DOHH2 (cell line): ENCODE measurements at regions not wholly inside any gene's neighbourhood (a gene's known extent, or its start where the extent isn't known, plus 50 kb on each side); places are given as distances from the start of the nearest gene placed in this dataset.

Experiments
- H3F3A ChIP-seq: fragments of 200-600 bp; sonication (generic), shearing (Covaris generic); 2 replicates; pipeline ENCODE4 v1.6.0; 2016; ENCODE audit warnings: antibody characterized with exemption, mild to moderate bottlenecking; ENCODE audit not compliant: control insufficient read depth, insufficient read depth
- H3K27ac ChIP-seq: fragments of 200-600 bp; sonication (generic); 2 replicates; pipeline ENCODE4 v1.5.1; 2014; ENCODE audit warnings: low read depth, mild to moderate bottlenecking, low read length, moderate library complexity
- H3K27me3 ChIP-seq: fragments of 200-600 bp; sonication (generic); 2 replicates; pipeline ENCODE4 v1.6.1; 2014; ENCODE audit warnings: mild to moderate bottlenecking, low read length, mixed read lengths; ENCODE audit not compliant: control insufficient read depth
- H3K36me3 ChIP-seq: fragments of 200-600 bp; sonication (generic); 2 replicates; pipeline ENCODE4 v1.6.1; 2014; ENCODE audit warnings: mild to moderate bottlenecking, low read length, moderate library complexity, mixed read lengths; ENCODE audit not compliant: control insufficient read depth
- H3K4me1 ChIP-seq: fragments of 200-600 bp; sonication (generic); 2 replicates; pipeline ENCODE4 v1.6.1; 2014; ENCODE audit warnings: mild to moderate bottlenecking, low read length, mixed read lengths; ENCODE audit not compliant: control insufficient read depth
- H3K4me2 ChIP-seq: fragments of 200-600 bp; sonication (generic); 2 replicates; pipeline ENCODE4 v1.6.0; 2014; ENCODE audit warnings: mild to moderate bottlenecking, low read length, moderate library complexity
- H3K4me3 ChIP-seq: fragments of 200-600 bp; sonication (generic); 2 replicates; pipeline ENCODE4 v1.5.1; 2014; ENCODE audit warnings: mild to moderate bottlenecking, low read length, mixed read lengths
- H3K79me2 ChIP-seq: fragments of 200-600 bp; sonication (generic); 2 replicates; pipeline ENCODE4 v1.6.1; 2014; ENCODE audit warnings: mild to moderate bottlenecking, low read length, mixed read lengths; ENCODE audit not compliant: control insufficient read depth
- H3K9me2 ChIP-seq: fragments of 200-600 bp; sonication (generic); replicated peaks from 2 replicates; pipeline ENCODE4 v1.6.1; 2014; ENCODE audit warnings: mild to moderate bottlenecking, low read length, mixed read lengths; ENCODE audit not compliant: control insufficient read depth
- H3K9me3 ChIP-seq: fragments of 200-600 bp; sonication (generic); 2 replicates; pipeline ENCODE4 v1.6.1; 2014; ENCODE audit warnings: antibody characterized with exemption, low read length, mixed read lengths; ENCODE audit not compliant: control insufficient read depth, insufficient read depth
- H4K20me1 ChIP-seq: fragments of 200-600 bp; sonication (generic); 2 replicates; pipeline ENCODE4 v1.6.0; 2014; ENCODE audit warnings: low read depth, mild to moderate bottlenecking, antibody characterized with exemption, low read length, moderate library complexity; ENCODE audit not compliant: control insufficient read depth, insufficient read depth
- EZH2phosphoT487 ChIP-seq: fragments of 200-600 bp; sonication (generic); IDR thresholded peaks from 2 replicates; pipeline ENCODE4 v1.6.1; 2017; ENCODE audit warnings: borderline replicate concordance, mild to moderate bottlenecking, antibody characterized with exemption, low read length, moderate library complexity, mixed read lengths
- TF ChIP-seq, protein P1 (sequence below): fragments of 200-600 bp; sonication (generic); IDR thresholded peaks from one replicate; pipeline ENCODE4 v1.5.1; 2014; ENCODE audit warnings: antibody characterized with exemption, mild to moderate bottlenecking, low read depth, low read length; ENCODE audit not compliant: poor library complexity, severe bottlenecking

DNA sequence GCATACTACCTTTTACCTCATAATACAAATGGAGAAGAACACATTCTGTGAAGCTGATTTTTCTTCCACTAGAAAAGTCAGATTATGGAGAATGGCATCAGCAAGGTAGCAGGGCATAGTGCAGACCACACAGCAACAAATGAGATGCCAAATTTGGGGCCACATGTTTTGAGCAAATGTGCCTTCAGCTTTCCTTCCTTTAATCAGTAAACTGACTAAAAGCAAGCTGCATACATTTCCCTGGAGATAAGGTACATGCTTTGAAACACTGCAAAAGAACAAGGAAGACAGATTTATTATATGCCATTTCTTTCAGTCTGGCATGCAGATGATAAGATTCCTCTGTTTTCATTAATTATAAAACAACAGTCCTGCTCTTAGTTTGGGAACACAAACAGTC, 67.1 kb upstream of the GUCY1A1 start:
- no peaks in the 10 kb centered on the region for H3K36me3 ChIP-seq

GRCh38 chr4:155599085-155599484, 67.6 kb upstream of the GUCY1A1 start:
- TF ChIP-seq EZH2phosphoT487 = no peak
- TF ChIP-seq, protein P1, sequence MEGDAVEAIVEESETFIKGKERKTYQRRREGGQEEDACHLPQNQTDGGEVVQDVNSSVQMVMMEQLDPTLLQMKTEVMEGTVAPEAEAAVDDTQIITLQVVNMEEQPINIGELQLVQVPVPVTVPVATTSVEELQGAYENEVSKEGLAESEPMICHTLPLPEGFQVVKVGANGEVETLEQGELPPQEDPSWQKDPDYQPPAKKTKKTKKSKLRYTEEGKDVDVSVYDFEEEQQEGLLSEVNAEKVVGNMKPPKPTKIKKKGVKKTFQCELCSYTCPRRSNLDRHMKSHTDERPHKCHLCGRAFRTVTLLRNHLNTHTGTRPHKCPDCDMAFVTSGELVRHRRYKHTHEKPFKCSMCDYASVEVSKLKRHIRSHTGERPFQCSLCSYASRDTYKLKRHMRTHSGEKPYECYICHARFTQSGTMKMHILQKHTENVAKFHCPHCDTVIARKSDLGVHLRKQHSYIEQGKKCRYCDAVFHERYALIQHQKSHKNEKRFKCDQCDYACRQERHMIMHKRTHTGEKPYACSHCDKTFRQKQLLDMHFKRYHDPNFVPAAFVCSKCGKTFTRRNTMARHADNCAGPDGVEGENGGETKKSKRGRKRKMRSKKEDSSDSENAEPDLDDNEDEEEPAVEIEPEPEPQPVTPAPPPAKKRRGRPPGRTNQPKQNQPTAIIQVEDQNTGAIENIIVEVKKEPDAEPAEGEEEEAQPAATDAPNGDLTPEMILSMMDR = no peak
- no peak overlapping the region for H3K4me2 ChIP-seq
- no peaks in the 10 kb centered on the region for H3K9me2 ChIP-seq
- H3K4me3 ChIP-seq = no peak overlapping the region
- no peak overlapping the region for H3K27ac ChIP-seq
- no peaks in the 10 kb centered on the region for H3K36me3 ChIP-seq
- no peaks in the 10 kb centered on the region for H3K4me1 ChIP-seq
- H3F3A ChIP-seq = no peaks in the 10 kb centered on the region
- no peaks in the 10 kb centered on the region for H3K27me3 ChIP-seq
- no peaks in the 10 kb centered on the region for H4K20me1 ChIP-seq
- no peaks in the 10 kb centered on the region for H3K9me3 ChIP-seq
- no peaks in the 10 kb centered on the region for H3K79me2 ChIP-seq

More for the DNA sequence above, 67.1 kb upstream of the GUCY1A1 start:
- H3K27ac ChIP-seq = no peak overlapping the region
- TF ChIP-seq, protein P1 = no peak
- TF ChIP-seq EZH2phosphoT487 = no peak
- no peaks in the 10 kb centered on the region for H4K20me1 ChIP-seq
- H3K27me3 ChIP-seq = no peaks in the 10 kb centered on the region
- no peak overlapping the region for H3K4me2 ChIP-seq
- no peaks in the 10 kb centered on the region for H3K9me2 ChIP-seq
- no peaks in the 10 kb centered on the region for H3K79me2 ChIP-seq
- H3F3A ChIP-seq = no peaks in the 10 kb centered on the region
- no peaks in the 10 kb centered on the region for H3K9me3 ChIP-seq
- no peak overlapping the region for H3K4me3 ChIP-seq
- no peaks in the 10 kb centered on the region for H3K4me1 ChIP-seq

GRCh38 chr4:155597933-155598451, 68.7 kb upstream of the GUCY1A1 start:
- no peaks in the 10 kb centered on the region for H3K36me3 ChIP-seq
- H4K20me1 ChIP-seq = no peaks in the 10 kb centered on the region
- H3K9me2 ChIP-seq = no peaks in the 10 kb centered on the region
- H3F3A ChIP-seq = no peaks in the 10 kb centered on the region
- no peak overlapping the region for H3K27ac ChIP-seq
- no peak overlapping the region for H3K4me2 ChIP-seq
- no peaks in the 10 kb centered on the region for H3K9me3 ChIP-seq
- H3K79me2 ChIP-seq = no peaks in the 10 kb centered on the region
- no peaks in the 10 kb centered on the region for H3K27me3 ChIP-seq
- no peak for TF ChIP-seq EZH2phosphoT487
- TF ChIP-seq, protein P1 = no peak
- H3K4me1 ChIP-seq = no peaks in the 10 kb centered on the region
- no peak overlapping the region for H3K4me3 ChIP-seq

GRCh38 chr4:155597281-155597680, 69.4 kb upstream of the GUCY1A1 start:
- no peak overlapping the region for H3K4me3 ChIP-seq
- no peaks in the 10 kb centered on the region for H3K9me3 ChIP-seq
- H3K27ac ChIP-seq = no peak overlapping the region
- no peaks in the 10 kb centered on the region for H3K27me3 ChIP-seq
- no peak overlapping the region for H3K4me2 ChIP-seq
- no peak for TF ChIP-seq EZH2phosphoT487
- TF ChIP-seq, protein P1 = no peak
- no peaks in the 10 kb centered on the region for H3F3A ChIP-seq
- H3K36me3 ChIP-seq = no peaks in the 10 kb centered on the region
- no peaks in the 10 kb centered on the region for H4K20me1 ChIP-seq
- no peaks in the 10 kb centered on the region for H3K79me2 ChIP-seq
- no peaks in the 10 kb centered on the region for H3K9me2 ChIP-seq
- no peaks in the 10 kb centered on the region for H3K4me1 ChIP-seq
